Hepatic stellate cell (primary cell): ENCODE measurements at regions not wholly inside any gene's neighbourhood (a gene's known extent, or its start where the extent isn't known, plus 50 kb on each side); places are given as distances from the start of the nearest gene placed in this dataset.

Experiments
- DNase-seq: peaks from one replicate; pipeline ENCODE4 v3.0.0; 2011; ENCODE audit warnings: low spot score

DNA sequence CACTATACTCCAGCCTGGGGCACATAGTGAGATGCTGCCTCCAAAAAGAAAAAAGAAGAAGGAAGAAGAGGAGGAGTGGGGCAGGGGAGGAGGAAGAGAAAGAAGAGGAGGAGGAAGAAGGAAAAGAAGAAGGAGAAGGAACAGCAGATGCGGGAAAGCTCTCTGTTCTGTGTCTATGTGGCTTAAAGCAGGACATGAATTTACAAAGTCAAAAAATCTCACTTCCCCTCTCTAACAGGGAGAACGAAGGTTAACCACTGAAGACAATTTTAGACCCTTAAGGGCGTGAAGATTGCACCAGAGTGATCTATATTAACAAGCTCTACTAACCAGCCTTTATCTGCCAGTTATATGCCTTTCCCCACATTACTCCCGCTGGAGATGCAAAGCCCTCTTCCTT is 258.9 kb downstream of the METTL4 start:
- DNase-seq, result no peak

DNA sequence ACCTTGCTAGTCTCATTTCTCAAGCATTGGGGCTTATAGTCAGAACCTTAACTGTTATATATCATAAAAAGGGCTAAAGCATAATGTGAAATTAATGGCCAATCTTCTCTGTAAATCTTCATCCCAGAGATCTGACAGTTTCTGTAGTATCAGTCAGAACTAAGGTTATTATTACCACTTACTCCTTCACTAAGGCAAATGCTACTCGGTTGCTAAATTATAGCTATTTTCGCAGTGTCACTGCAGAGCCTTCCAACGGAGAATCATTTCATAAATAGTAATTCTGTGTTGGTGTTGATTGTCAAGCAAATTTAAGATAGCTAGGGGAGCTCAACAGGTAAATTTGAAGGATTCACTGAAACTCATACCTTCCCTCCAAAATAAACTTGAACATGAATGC is 258.0 kb downstream of the METTL4 start:
- no peak for DNase-seq

DNA sequence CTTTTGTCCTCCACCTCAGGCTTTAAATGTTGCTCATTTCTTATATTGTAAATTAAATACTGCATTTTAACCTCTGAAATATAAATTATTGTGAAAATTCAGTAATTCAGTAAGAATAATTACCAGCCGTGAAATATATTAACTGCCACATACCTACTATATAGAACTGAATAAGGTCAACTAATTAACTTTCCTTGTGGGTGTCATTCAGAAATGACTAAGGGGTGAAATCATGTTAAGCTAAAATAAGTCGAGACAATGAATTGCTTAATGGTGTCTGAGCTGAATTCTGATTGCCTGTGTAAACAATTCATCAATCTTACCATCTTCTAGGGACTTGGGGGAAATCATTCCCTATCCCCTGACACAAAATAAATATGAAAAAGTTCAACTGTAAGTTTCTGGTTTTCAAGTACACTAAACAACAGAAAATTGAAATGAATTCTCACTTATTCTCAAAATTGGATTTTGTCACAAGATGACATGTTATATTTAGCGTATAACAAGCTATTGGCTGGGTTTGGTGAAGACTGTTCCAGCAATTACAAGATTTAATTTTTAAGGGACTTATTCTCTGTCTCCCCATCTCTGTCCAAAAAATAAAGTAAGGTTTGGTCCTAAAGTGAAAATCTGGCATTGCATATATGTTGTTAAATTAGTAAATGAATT is 255.1 kb downstream of the METTL4 start:
- no peak for DNase-seq

DNA sequence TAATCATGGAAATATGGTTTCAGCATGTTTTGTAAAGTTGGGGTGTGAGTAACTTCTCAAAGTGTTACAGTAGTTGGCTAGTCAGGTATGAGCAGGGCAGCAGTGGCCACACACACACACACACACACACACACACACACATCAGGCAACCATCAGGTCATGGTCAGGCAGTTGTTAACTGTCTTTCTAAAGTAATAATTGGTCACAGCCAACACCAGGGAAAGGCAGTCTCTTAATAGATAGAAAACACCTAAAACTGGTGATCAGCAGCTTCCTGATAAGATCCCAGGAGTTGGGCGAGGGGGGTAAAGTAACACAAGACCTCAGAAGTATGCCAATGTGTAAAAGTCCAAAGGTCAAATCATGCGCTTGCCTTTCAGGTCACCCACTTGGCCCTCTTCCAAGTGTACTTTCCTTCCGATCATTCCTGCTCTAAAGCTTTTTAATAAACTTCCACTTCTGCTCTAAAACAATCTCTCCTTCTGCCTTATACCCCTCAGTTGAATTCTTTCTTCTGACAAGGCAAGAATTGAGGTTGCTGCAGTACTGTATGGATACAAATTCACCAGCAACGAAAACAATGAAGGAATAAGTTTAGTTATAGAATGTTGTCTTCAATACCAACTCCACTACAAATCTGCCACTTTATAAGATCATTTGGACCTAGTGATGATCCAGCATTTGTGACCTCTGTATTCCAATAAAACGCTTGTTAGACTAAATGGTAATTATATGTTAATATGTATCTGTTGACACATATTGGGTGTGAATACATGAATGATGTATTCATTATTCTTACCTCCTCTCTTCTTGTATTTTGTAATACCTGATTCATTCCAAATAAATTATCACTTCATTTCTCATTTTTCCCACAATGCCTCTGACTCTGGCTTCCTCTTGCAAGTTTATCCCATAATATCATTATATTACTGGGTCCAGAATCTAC is 254.3 kb downstream of the METTL4 start:
- DNase-seq, result no peak

DNA sequence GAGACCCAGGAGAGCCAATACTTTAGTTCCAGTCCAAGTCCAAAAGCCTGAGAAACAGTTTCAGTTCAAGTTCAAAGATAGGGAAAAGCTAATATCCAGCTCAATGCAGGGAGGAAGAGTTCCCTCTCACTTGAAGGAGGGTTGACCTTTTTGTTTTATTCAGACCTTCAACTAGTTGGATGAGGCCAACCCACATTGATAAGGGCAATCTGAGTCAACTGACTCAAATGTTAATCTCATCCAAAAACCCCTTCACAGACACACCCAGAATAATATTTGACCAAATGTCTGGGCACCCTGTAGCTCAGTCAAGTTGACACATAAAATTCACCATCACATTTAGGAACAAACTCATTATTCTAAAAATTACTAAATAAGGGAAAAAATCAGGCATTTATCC is 246.8 kb downstream of the METTL4 start:
- DNase-seq, result no peak

DNA sequence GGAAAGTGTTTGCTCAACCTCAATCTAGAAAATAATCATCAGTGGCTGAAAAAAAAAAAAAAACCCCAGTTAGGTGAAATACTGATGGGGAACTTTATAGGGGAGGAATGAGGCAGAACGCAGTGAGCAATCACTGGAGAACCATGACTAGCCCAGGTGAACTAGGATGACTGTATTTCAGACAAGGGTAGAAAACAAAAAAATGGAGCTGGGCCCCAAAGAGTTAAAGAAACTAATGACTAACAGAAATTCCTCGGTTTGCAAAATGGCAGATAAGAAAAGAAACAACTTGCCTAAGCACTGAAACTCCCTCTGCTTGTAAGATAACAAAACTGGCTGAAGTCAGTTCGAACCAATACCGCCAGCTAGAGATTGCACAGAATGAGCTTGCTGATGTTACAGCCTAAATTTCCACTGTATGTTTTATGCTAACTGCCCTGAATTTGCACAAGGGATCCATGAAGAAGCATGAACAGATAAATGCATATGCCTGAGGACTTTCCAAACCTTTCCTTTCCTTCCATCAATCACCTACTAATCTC is 245.9 kb downstream of the METTL4 start:
- DNase-seq, result no peak

DNA sequence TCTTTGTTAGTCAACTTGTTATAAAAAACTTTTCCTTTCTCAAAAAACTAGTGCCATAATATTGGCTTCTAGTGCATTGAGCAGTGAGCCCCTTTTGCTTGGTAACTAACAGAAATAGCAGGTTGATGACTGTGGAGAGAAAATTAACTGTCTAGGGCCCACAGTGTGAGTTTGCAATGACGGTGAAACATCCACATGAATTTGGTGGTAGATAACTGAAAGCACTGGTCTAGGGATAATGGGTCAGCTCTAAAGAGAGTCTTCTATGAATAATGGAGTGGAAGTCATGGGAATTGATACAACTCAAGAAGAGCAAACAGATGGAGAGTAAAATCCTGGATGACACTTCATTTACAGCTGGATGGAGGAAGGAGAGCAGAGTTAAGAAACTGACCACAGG is 245.4 kb downstream of the METTL4 start:
- DNase-seq, result no peak

DNA sequence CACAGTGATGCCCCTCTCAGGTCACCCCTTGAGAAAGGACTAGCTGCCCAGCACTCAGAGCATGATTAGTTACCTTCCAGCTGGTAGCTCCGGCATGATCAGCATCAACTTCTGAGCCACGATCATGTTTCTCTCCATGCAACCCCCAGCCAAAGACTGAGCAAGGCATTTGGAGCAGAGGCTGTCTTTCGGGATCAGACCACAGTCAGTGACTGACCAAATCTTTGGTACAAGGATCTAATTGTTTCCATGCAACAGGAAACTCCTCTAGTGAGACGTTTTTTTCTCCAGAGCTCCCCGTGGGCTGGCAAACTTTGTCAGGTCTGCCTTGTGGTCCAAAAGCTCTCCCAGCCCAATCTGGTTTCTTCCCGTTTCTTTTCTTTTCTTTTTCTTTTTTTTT is 244.3 kb downstream of the METTL4 start:
- no peak for DNase-seq

DNA sequence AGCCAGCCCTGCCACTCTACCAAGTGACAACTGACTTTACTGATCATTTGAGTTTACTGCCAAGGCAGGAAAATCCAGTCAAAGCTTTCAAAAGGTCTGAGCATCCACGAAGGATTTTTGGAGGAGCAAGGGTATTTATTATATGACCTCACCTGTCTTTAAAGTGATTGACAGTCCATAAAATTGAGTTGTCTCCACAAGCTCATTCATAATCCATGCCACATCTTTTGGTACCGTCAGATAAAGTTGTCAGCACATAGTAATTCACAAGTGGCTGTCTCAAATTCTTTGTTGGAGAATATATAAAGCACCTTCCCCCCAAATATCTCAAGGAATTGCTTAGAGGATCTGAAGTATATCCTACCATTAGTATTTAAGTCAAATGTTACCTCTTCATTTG is 240.5 kb downstream of the METTL4 start:
- DNase-seq, result no peak

DNA sequence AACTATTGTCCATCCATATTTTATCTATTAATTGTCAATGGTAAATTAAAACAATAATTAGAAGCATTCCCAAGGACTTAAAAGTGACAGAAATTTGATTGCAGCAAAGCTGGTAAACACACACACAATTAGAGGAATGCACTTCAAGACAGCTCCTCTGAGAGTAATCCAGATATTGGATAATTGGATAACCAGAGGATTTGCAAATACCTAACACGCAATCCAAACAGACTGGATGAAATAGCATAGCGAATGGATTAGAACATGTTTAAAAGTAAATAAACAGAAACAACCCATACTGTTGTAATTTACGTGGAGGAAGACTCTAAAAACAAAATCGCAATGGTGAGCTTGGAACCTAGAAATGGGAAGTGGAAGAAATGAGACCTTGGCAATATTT is 239.8 kb downstream of the METTL4 start:
- DNase-seq, result no peak

DNA sequence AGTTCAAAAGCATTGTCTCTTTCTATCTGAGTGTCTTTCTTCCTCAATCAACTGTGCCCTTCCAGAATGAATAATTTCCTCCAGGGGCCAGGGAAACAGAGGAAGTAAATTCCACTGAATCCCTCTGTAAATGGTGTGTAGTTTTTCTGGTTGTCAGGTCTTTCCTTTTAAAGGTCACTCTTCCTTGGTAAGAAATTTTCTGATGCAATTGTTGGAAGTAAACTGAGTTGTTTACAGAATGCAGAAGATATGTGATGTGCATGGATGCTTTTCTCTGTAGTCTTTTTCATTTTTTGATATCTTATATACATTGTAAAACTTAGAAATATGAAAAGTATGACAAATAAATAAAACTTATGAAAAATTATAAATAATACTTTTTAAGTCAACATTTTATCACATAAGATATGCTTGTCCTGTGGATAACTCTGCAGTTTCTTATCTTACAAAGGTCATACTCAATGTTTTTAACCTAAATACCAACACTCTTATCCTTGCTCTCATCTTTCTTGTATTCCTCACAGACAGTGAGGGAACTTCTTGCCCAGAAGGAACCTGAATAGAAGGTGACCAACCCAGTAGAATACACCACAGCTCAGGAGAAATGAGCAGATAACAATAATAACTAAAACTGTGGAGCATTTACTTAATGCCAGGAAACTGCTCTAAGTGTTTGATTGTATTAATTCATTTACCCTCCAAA is 234.5 kb downstream of the METTL4 start:
- no peak for DNase-seq

DNA sequence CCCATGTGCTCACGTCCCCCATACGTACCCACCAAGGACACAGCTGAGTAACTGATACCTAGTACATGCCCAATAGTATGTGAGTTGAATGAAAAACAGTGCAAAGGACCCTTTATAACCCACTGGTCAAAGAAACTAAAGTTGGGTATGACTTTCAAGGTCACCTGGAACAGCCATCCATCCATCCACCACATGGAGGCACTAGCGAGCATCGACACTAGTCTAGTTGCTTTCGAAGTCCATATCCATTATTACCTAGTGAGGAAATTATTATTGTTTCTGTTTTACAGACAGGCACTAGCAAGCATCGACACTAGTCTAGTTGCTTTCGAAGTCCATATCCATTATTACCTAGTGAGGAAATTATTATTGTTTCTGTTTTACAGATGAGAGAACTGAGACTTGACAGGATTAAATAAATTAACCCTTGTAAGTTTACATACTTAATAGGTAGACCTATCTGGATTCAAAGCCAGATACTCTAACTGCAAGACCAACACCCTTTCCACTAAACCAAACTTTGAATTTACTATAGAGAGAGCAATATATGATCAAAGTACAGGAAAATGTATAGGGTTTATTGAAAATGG is 233.7 kb downstream of the METTL4 start:
- peak; percentile 8 for DNase-seq

DNA sequence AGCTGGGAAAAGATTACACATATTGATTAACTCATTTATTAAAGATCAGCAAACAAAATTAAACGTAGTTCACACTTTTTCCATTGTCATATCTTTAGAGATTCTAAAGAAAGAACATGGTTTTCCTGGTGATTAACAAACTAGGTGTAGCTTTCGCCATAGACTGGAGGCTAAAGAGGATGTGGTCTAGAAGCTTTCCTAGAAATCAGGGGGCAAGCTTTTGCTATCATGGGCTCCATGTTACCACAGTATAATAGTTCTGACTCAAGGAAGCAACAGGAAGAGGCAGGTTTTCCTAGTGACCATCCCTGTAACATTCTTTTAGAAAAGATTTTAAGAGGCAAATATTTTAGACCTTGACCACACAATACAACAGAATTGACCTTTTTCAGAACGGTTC is 232.7 kb downstream of the METTL4 start:
- DNase-seq, result no peak

DNA sequence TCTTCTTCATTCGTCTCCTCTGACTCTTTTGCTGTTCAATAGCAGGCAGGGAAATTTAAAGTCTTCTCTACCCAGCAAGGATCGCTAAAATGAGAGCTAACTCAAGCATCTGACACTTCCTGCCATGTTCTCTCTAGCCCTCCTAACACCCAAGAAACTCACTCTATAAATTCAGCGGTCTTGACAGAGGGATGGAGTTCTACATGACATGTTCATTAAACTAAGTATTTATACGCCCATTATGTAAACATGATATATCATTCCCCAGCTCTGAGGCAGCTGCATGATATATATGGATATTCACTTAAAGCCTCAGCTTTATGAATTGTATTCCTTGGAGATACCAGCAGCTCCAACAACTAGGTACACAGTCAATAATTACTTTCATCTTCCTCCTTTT is 231.0 kb downstream of the METTL4 start:
- DNase-seq, result no peak

DNA sequence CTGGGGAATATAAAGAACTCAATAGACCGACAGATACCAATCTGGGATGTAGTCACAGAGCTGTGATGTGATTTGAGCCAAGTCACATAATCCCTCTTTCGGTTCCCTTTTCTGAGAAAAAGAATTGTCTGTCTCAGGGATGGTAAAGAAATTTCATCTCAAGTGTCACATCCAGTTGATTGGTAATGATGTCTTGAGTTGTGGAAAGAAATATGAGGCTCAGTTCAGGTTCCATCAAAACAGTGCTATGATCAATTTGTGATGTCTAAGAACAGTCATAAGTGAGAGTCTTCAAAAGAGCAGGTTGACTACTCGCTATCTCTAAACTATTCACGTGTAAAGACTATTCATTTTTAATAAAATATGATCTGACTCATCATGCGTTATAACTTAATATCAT is 223.3 kb downstream of the METTL4 start:
- no peak for DNase-seq

DNA sequence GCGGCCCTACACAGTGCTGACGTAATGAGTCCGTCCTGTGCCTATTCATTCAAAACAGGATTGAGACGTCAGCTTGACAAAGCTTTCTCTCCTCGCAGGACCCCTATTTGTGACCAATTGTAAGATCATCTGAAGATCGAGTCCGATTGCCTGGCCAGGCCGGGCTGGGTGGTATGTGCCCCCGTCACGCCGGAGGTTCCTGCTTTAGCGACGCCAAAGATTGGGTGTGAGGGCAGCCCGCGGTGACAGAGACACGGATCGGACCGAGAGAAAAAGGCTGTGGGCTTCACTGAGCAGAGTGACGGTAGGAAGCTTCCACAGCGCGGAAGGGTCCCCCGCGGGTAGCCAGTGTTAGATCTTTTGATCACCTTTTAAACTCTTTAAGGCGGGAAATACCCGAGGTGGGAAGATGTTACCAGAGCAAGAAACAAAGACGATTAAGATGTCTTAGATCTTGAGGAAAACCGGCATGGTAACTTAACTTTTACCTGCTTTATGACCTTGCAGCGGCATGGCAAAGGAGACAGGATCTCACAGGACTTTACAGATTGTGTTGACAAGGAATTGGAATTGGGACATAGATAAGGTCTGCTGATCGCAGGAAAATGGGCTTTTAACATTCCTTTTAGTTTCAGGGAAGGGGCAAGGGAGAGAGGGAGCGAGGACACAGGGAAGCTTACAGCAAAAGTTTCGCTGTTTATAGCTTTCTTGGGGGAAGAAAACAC is 220.0 kb downstream of the METTL4 start:
- DNase-seq, result no peak

DNA sequence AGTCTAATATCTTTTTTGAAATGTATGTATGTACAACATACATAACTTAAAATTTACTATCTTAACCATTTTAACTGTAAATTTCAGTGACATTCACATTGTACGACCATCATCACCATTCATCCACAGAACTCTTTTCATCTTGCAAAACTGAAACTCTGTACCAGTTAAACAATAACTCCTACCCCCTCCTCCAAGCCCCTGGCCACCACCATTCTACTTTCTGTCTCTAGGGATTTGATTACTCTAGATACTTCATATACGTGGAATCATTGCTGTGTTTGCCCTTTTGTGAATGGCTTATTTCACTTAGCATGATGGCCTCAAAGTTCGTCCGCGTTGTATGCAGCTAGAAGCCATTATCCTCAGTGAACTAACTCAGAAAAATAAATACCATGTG is 217.0 kb downstream of the METTL4 start:
- DNase-seq, result no peak

DNA sequence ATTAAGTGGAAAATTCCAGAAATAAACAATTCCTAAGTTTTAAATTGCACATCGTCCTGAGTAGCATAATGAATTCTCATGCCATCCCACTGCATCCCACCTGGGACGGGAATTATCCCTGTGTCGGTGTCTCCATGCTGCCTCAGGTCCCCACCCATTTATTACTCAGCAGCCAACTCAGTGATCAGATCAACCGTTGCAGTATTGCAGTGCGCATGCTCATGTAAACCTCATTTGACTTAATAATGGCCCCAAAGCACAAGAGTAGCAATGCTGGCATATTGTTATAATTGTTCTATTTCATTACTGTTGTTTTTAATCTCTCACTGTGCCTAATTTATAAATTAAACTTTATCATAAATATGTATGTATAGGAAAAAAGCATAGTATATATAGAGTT is 214.4 kb downstream of the METTL4 start:
- DNase-seq, result no peak

DNA sequence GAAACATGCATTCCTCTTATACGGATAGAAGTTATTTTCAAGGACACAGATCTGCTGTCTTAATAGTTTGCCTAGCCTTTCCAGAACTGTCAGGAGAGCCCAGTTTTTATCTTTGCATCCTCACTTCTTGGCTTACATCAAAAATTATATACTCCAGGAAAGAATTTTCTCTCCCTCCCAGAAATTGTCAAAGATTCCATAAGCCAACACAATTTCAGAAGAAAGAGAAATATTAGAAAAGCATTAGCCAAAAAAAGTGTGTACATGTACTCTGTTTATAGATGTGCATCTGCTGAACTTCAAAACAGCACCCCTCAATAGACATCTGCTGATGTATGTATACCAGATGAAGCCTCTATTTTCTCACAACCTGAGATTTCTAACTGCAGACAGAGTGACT is 210.4 kb downstream of the METTL4 start:
- no peak for DNase-seq

DNA sequence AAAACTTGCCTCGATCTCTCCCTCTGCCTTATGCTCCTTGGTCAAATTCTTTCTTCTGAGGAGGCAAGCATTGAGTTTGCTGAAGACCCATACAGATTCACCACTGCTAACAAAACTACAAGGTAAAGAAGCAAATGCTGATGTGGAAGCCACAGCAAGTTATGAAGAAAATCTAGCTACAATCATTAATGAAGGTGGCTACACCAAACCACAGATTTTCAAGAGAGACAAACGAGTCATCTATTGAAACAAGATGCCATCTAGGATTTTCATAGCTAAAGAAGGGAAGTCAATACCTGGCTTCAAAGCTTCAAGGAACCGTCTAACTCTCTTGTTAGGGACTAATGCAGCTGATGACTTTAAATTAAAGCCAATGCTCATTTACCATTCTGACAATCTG is 203.2 kb downstream of the METTL4 start:
- no peak for DNase-seq

DNA sequence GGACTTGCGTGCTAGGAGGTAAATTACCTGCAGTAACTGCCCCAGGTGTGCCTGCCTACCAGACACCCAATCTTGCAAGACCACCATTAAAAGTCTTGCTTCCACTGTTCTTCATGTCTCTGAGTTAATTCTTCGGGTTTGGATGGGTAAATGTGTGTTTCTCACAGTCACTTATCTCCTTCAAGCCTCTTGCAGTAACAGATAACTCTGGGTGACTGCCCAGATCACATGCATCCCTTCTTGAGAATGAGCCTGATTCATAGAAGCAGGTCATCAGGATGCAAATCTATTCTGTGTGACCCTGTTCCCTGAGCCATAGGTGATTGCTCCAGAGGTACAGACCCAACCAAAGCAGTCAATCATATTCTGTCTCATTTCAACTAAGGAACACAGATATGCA is 194.6 kb downstream of the METTL4 start:
- DNase-seq, result no peak

DNA sequence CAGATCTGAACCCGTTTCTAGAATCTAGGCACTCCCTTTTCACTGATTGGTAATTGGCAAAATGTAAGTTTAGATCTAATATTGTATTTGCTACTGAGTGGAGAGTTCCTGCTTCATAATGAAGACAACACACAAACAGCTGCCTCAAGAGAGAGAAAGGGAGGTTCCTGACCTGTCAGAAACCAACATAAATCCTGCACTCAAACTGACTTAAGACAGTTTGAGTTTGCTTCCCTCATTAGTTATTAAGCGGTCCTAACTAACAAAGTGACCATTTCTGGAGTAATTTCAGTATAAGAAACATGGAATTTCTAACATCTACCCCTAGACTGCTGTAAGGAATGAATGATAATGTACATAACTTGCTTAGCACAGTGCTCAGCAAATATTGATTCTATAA is 191.2 kb downstream of the METTL4 start:
- no peak for DNase-seq
